Calu3 (cell line): ENCODE measurements at regions not wholly inside any gene's neighbourhood (a gene's known extent, or its start where the extent isn't known, plus 50 kb on each side); places are given as distances from the start of the nearest gene placed in this dataset.

ENCODE experiments used
- BruUV-seq: library from RNA; stranded (reverse); fragments of 400-500 nt; replicated peaks from 2 replicates; lab custom pipeline; 2021; lab: Mats Ljungman, UMichigan
- CTCF ChIA-PET: fragments of 300-600 bp; sonication (Branson Sonifier 250); formaldehyde crosslinking; loops from one replicate; lab custom pipeline; 2022; ENCODE audit warnings: antibody characterized with exemption; lab: Charles Lee
- DNase-seq: peaks from one replicate; pipeline ENCODE4 v3.0.0; 2022
- H3K27ac Mint-ChIP-seq: one replicate; pipeline ENCODE4 v1.8.0; 2022; ENCODE audit warnings: mixed read lengths; ENCODE audit not compliant: unreplicated experiment
- H3K27me3 Mint-ChIP-seq: one replicate; pipeline ENCODE4 v1.8.0; 2022; ENCODE audit warnings: mixed read lengths; ENCODE audit not compliant: unreplicated experiment
- H3K36me3 Mint-ChIP-seq: one replicate; pipeline ENCODE4 v1.8.0; 2022; ENCODE audit warnings: mild to moderate bottlenecking, moderate library complexity, mixed read lengths; ENCODE audit not compliant: insufficient read depth, unreplicated experiment
- H3K4me1 Mint-ChIP-seq: one replicate; pipeline ENCODE4 v1.8.0; 2022; ENCODE audit warnings: mild to moderate bottlenecking, low read depth, mixed read lengths; ENCODE audit not compliant: unreplicated experiment
- H3K4me3 Mint-ChIP-seq: one replicate; pipeline ENCODE4 v1.8.0; 2022; ENCODE audit warnings: mild to moderate bottlenecking, low read depth, moderate library complexity, mixed read lengths; ENCODE audit not compliant: unreplicated experiment
- H3K9me3 Mint-ChIP-seq: one replicate; pipeline ENCODE4 v1.8.0; 2022; ENCODE audit warnings: low read depth, mixed read lengths; ENCODE audit not compliant: unreplicated experiment
- CTCF ChIP-seq: fragments of 200-600 bp; IDR thresholded peaks from one replicate; pipeline ENCODE4 v1.8.0; 2022; ENCODE audit warnings: antibody characterized with exemption; ENCODE audit not compliant: unreplicated experiment
- intact Hi-C: fragments of 100-400 bp; cut with micrococcal nuclease; formaldehyde crosslinking; loops from one replicate; pipeline ENCODE4 v1.10.0; 2022; ENCODE audit not compliant: unreplicated experiment

GRCh38 chr3:31173118-31173718 is 278.8 kb upstream of the GADL1 start:
- H3K4me3 Mint-ChIP-seq: no peak overlapping the region
- BruUV-seq: no TSS peak
- no peak overlapping the region for H3K27ac Mint-ChIP-seq
- intact Hi-C loops: loop anchor here (10.0 kb wide), 1 partner anchor 102 kb away; no protein-coding TSS in a partner anchor
- CTCF ChIA-PET: interaction anchor here (1.5 kb wide), 1 partner anchor 10 kb away, joined by 4 read pairs; no protein-coding TSS in a partner anchor
- H3K36me3 Mint-ChIP-seq: no peaks in the 10 kb centered on the region
- H3K4me1 Mint-ChIP-seq: peaks cover 33% of the 10 kb centered on the region
- no peaks in the 10 kb centered on the region for H3K27me3 Mint-ChIP-seq
- no peak for DNase-seq
- H3K9me3 Mint-ChIP-seq: no peaks in the 10 kb centered on the region
- no peak for TF ChIP-seq CTCF

- TF ChIP-seq CTCF: no peak
- CTCF ChIA-PET: no interaction called here
- DNase-seq: no peak
- H3K9me3 Mint-ChIP-seq: no peaks in the 10 kb centered on the region
- H3K36me3 Mint-ChIP-seq: no peaks in the 10 kb centered on the region
- H3K4me3 Mint-ChIP-seq: no peak overlapping the region
- no peak overlapping the region for H3K27ac Mint-ChIP-seq
- H3K27me3 Mint-ChIP-seq: no peaks in the 10 kb centered on the region
- intact Hi-C loops: loop anchor here (10.0 kb wide), 1 partner anchor 101 kb away; no protein-coding TSS in a partner anchor
- peaks cover 41% of the 10 kb centered on the region for H3K4me1 Mint-ChIP-seq
- no TSS peak for BruUV-seq
Observed at GRCh38 chr3:31174079-31174478, 279.6 kb upstream of the GADL1 start.

DNA sequence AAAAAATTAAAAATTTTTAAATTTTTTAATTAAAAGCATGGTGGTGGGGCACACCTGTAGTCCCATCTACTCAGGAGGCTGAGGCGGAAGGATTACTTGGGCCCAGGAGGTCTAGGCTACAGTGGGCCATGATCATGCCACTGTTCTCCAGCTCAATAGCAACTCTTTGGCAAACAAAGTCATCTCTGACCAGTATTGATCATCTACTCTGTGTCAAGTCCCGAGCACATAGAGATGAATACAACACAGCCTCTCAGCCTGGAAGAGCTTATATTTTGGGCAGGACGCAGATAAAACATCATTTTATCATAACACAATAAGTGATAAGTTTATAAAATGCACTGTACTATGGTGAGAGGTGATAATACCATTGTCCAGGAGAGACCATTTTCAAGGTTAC is 281.6 kb upstream of the GADL1 start:
- Mint-ChIP-seq H3K27ac (no peak overlapping the region), H3K9me3 (peaks cover 2% of the 10 kb centered on the region), H3K4me3 (no peak overlapping the region), H3K36me3 (no peaks in the 10 kb centered on the region), H3K4me1 (peaks cover 30% of the 10 kb centered on the region), H3K27me3 (no peaks in the 10 kb centered on the region)
- BruUV-seq: no TSS peak
- no peak for DNase-seq
- CTCF ChIA-PET: no interaction called here
- intact Hi-C loops: loop anchor here (10.0 kb wide), 1 partner anchor 99 kb away; no protein-coding TSS in a partner anchor
- TF ChIP-seq CTCF: no peak

DNA sequence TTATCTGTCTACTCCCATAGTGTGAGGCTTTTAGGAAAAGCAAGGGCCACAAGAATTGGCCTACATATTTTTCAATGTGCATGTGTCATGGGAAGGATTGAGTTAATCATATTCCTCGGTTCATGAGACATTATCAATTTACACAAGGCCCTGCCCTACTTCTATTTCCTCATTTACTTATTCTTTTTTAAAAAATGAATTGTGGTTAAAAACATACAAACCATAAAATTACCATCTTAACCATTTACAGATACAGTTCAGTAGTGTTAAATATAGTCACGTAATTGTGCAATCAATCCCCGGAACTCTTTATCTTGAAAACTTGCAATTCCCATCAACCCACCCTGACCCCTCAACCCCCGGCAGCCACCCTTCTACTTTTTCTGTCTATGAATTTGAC is 284.0 kb upstream of the GADL1 start:
- Mint-ChIP-seq H3K9me3 (peaks cover 2% of the 10 kb centered on the region), H3K27ac (no peak overlapping the region), H3K4me1 (peaks cover 14% of the 10 kb centered on the region), H3K4me3 (no peak overlapping the region), H3K36me3 (no peaks in the 10 kb centered on the region), H3K27me3 (no peaks in the 10 kb centered on the region)
- no TSS peak for BruUV-seq
- intact Hi-C loops: loop anchor here (10.0 kb wide), 1 partner anchor 96 kb away; no protein-coding TSS in a partner anchor
- CTCF ChIA-PET: no interaction called here
- no peak for DNase-seq
- no peak for TF ChIP-seq CTCF
